ENCODE measurements at regions not wholly inside any gene's neighbourhood (a gene's known extent, or its start where the extent isn't known, plus 50 kb on each side); places are given as distances from the start of the nearest gene placed in this dataset.

DNA sequence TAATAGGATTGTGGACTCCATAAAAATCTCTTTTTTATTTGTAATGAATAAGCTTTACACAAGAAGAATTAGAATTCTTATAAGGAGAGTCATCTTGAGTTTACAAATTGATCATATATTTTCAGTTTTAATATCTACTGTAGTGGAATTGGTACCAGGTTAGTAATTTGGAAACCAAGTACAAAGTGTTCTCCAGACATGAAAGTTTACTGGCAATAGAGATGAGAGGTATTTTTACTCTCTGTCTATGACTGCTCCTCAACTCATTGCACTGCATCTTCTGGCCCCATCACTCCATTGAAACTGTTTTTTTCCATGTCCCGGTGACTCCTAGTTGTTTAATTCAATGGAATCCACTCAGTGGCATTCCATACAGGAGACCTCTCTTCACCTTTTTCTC is 164.5 kb upstream of the SMIM30 start:
- TF ChIP-seq POLR2A (IDR thresholded peaks at IDR 0.05): no peak
- TF ChIP-seq, protein P1, sequence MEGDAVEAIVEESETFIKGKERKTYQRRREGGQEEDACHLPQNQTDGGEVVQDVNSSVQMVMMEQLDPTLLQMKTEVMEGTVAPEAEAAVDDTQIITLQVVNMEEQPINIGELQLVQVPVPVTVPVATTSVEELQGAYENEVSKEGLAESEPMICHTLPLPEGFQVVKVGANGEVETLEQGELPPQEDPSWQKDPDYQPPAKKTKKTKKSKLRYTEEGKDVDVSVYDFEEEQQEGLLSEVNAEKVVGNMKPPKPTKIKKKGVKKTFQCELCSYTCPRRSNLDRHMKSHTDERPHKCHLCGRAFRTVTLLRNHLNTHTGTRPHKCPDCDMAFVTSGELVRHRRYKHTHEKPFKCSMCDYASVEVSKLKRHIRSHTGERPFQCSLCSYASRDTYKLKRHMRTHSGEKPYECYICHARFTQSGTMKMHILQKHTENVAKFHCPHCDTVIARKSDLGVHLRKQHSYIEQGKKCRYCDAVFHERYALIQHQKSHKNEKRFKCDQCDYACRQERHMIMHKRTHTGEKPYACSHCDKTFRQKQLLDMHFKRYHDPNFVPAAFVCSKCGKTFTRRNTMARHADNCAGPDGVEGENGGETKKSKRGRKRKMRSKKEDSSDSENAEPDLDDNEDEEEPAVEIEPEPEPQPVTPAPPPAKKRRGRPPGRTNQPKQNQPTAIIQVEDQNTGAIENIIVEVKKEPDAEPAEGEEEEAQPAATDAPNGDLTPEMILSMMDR (IDR thresholded peaks at IDR 0.05): no peak
